GM18520 (cell line): ENCODE measurements at regions not wholly inside any gene's neighbourhood (a gene's known extent, or its start where the extent isn't known, plus 50 kb on each side); places are given as distances from the start of the nearest gene placed in this dataset.

Source experiments
- ATAC-seq: cut with Tn5 transposase; IDR thresholded peaks from one replicate; pipeline ENCODE4 v1.9.1; 2021; ENCODE audit not compliant: unreplicated experiment

GRCh38 chr13:75135325-75135825 lies 346.6 kb downstream of the TBC1D4 start:
- ATAC-seq: no peak

DNA sequence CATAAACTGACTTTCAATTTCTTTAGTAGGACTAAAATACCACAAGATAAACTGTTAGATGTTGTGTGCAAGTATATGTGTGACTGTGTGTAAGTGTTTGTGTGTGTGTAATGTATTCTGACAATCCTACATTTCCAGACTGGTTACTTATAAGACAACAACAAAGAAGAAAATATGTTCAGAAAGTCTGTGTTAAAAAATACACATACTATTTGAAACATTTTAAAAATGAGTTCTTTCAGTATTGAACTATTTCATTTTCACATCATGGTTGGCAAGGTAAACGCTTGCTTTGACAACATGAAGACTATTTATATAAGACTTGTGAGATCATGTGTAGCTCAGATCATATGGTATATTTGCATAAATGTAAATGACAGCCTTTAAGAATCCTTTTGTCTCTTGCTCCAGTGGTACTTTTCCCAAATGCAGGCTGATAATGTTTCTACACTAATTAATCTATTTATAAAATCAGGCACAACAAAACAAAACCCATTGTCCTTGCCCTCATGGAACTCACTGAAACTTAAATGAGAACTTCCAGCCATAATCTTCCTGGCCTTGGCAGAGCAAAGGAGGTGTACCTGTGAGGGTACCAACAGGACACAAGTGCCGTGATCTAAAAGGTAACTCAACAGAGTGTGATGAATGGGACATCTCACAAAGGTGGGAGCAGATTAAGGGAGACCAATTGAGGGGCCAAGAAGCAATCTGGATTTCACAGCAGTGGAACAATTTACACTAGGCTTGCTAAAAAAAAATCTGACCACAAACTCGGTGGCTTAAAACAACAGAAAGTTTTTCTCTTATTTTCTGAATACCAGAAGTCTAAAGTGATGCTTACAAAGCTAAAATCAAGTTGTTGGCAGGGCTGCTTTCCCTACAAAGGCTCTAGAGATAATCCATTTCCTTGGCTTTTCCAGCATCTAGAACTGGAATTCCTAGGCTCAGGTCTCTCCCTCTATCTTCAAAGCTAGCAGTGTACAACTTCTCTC lies 349.0 kb downstream of the TBC1D4 start:
- ATAC-seq: no peak

GRCh38 chr13:75129331-75129730 lies 352.6 kb downstream of the TBC1D4 start:
- no peak for ATAC-seq

DNA sequence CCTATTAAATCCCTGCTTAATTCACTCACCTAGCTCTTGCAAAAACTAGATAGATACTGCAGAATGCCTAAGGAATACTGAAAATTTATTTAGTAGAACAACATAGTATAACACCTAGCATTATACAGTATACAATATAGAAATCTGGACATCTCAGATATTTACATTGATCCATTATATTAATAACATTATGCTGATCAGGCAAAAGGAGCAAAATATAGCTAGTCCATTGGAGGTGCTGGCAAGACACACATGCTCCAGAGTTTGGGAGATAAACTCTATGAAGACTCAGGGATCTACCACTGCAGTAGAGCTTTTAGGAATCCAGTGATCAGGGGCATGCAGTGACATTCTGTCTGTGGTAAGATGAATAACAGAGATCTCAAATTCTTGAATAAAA lies 357.6 kb downstream of the TBC1D4 start:
- no peak for ATAC-seq

DNA sequence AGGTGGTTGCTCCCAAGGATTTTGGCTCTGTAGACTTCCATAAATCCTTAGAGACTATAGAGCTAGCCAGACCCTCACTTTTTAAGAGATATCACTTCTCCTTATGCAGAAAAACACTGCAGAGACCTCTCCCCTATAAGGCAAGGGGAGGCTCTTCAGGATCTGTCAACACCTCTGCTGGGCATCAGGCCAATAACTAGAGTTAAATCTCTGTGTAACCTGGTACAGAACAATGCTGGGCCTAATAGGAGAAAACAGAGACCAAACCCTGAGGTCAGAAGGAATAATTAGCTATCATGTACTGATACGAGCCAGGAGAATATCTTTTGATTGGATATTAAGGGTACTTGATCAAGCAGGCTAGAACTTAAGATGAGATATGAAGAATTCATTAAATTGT lies 358.5 kb downstream of the TBC1D4 start:
- no peak for ATAC-seq

GRCh38 chr13:75120085-75120484 lies 361.9 kb downstream of the TBC1D4 start:
- no peak for ATAC-seq

DNA sequence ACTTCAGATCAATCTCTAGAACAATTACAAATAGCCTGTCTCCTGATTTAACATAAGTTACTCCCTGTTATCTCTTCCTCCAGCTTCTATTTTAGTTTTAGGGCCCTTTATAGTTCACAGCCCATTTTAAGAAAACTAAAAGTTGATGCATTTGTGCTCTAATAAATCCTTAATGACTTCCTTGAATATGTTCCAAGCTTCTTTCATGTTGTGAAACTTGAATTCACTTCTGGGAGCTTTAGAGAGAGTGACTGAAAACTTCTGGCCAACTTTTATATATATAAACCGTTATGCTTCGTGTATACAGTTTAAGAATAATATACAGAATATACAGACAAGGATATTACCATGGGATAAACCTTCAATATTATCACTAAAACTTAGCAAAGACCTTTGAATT lies 366.8 kb downstream of the TBC1D4 start:
- ATAC-seq: no peak

DNA sequence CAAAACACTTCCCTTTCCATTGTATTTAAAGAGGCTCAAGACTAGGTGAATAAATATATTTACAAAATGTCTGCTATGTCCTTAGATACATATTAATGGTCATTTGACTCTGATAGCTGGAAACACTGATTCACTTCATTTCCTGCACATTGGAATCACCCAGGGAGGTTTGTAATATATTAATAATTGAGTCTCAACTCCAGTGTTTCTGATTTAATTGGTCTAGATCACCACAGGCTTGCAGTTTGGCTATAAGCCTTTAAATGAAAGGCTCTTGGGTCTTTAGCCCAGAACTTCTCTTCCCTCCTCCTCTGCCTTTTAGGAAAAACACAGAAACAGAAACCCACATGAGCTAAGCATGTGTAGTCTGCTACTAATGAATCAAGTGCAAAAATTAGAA lies 378.0 kb downstream of the TBC1D4 start:
- no peak for ATAC-seq

DNA sequence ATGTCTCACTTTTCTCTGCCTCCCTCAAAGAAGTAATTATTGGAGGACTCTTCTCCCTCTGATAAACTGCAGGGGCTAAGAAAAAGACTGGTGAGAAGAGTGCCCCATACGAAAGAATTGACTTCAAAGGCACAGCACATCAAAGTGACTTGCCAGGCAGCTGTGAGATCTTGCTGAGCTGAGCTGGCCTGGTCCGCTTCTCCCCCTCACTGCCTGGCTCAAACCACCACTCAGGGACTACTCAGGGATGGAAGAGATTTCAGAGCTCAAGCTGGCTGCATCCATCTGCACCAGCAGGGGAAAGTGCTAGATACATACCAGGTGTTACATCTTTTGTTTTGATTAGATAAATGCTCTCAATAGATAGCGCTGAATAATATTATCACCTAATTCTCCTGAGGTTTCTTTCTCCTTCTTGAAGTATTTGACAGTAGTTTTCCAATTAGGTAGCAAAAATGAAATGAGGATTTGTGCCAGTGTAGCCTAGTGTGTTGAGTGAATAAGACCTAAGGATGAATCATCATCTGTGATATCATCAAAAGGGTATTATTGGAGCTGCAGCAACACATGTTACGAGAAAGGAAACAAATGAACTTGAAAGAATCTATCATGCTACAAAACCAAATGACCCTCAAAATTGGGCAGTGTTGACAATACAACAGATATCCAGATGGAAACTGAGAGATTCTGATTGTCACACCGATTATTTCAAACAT lies 379.8 kb downstream of the TBC1D4 start:
- no peak for ATAC-seq

DNA sequence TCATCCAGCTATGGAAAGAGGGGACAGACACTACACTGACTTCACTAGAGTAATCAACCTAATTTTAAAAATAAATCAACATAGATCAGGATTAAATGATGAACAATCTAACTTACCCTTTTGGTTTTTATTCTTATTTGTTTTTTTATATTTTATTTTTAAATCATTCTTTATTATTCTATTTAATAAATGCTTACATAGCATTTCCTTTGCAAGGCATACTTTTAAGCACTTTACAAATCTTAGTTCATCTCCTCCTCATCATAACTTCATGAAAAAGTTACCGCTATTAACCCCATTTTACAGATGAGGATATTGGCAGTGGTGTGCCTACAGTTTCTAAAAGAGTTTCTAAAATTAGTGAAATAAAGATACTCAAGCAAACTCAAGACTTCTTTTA lies 380.6 kb downstream of the TBC1D4 start:
- ATAC-seq: no peak

GRCh38 chr13:75092143-75092542 lies 389.8 kb downstream of the TBC1D4 start:
- ATAC-seq: no peak

DNA sequence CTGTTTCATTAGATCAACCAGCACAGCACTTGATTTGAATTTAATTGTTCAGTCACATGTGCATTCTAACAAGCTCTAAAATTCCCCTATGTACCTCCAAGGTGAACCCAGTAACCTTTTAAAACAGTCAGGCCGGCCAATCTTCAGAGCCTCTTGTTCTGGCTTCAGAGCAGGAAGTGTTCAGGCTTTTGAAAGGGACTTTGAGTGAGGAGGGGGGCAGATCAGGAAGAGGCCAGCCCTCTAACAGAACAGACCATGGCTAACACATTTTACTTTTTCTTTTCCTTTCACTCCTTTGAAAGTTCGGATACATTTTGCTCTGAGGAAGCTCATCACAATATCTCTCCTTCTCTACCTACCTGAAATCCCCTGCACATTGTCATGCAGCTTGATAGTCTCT lies 390.3 kb downstream of the TBC1D4 start:
- no peak for ATAC-seq

DNA sequence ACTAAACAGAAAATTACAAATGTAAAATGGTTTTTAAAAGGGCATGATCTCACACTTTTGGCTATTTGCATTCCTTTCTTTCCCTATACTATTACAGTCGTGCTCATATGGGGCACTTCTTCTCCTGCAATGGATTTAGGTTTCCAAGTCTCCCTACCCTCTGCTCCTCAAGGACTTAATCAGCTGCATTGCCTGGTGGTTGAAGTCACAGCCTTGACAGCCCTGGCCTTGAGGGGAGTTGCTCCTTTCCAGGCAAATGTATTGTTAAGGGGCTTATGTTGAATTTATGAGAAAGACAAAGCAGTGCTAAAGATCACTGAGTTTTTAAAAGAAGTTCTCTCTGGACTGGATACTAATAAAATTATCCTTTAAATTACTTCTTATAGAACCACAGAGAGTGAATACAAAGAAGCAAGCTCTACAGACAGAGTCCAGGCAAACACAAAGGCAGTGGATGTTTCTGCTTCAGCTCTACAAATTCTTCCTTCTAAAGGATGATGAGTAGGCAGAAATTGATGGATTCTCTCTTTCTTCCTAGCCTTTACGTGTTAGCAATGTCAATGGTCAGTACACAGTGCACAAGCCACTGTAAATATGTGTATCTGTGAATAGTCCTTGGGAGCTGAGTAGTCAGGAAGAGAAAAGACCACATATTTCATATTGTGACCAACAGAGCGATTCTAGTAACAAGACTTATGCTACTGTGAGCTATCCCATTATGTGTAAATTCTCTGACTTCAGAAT lies 390.9 kb downstream of the TBC1D4 start:
- ATAC-seq: no peak

GRCh38 chr13:75088915-75089314 lies 393.1 kb downstream of the TBC1D4 start:
- ATAC-seq: no peak

GRCh38 chr13:75079226-75079625 lies 402.7 kb downstream of the TBC1D4 start:
- no peak for ATAC-seq

DNA sequence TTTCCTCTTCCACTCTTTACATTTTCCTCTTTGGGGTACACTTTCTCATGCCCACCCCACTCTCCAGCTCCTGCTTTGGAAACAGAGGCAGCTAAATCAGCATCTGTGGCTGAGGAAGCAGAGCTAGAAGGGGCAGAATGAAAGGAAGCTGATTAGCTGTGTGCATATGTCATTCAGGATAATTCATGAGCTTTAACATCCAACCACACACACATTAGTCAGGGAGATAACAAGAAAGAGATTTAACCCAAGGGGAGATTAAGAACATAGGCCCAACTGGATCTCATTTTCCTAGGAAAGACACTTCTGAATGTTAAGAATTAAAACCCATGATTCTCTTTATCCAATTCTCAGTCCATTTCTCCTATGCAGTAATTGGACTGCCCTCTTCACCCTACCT lies 405.5 kb downstream of the TBC1D4 start:
- no peak for ATAC-seq

DNA sequence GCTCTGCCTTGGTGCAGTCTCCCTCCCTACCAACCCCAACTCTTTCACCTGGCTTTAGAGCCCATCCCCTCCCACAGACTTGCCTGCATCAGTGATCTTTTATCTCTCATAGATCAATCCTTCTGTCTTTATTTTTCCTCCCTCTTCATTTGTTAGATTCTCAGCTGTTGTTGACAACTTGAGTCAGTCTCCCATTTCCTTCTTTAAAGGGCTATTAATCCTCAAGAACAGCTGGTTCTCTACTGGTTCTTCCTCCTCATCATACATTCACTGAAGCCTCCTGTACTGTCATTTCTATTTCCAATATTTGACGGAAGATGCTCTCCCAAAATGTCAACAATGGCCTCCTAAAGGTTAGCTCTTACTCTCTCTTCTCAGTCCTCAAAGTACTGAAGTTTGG lies 408.2 kb downstream of the TBC1D4 start:
- ATAC-seq: no peak

DNA sequence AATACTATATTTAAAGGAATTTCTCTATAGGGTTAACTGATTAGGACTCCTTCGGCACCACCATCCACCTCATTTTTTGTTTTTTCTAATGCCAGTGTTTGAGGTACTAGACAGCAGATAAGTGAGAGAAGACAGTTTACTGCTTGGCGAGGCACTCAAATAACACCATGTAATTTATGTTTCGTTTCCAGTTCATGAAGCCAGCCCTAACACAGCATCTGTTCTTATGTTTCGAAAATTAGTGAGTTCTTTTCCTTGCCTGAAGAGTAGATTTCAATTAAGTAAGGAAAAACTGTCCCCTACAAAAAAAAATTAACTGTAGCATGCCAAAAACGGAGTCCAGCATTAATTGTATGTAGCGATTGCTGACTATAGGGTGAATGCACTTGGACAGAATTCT lies 409.1 kb downstream of the TBC1D4 start:
- no peak for ATAC-seq

DNA sequence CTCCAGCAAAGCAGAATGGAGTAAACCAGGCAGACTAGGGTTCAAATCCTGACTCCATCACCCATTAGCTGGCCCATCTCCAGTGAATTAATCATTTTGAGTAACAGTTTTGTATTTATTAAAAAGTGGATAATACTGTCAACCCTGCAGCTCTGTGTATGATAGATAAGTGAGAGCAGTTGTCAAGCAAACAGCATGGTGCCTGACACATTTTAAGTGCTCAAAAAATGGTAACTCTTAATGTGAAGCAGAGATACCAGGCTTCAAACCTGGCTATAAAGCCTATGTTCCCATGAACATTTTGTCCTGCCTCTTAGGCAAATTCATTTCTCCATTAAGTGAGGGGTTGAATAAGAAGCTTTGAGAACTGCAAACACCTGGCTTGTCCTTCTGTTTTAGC lies 409.6 kb downstream of the TBC1D4 start:
- no peak for ATAC-seq

GRCh38 chr13:75071796-75072195 lies 410.2 kb downstream of the TBC1D4 start:
- ATAC-seq: no peak

GRCh38 chr13:75071395-75071794 lies 410.6 kb downstream of the TBC1D4 start:
- ATAC-seq: no peak
